Small intestine (tissue), 7 donors: ENCODE measurements at regions not wholly inside any gene's neighbourhood (a gene's known extent, or its start where the extent isn't known, plus 50 kb on each side); places are given as distances from the start of the nearest gene placed in this dataset.

ENCODE experiments used
- DNase-seq, 2 donors: peaks; one replicate each; pipeline versions ENCODE4 v3.0.0 to v3.0.0-alpha.2; 2013
- FAIRE-seq: peaks from 2 replicates; lab custom pipeline; 2012; peaks lifted over from hg19 to GRCh38; lab: Jason Lieb, UNC
- H3K27ac ChIP-seq, 3 donors: one replicate each; pipeline ENCODE4 v1.5.1; 2013; ENCODE audit warnings: low read length in 2 of 3, mild to moderate bottlenecking in 2 of 3, control low read depth in 1 of 3, inconsistent platforms in 1 of 3, low read depth in 1 of 3, moderate library complexity in 1 of 3
- H3K27me3 ChIP-seq, 3 donors: one replicate each; pipeline ENCODE4 v1.6.1; 2013; ENCODE audit warnings: low read length in 3 of 3, inconsistent platforms in 1 of 3; ENCODE audit not compliant: control insufficient read depth in 3 of 3, insufficient read depth in 3 of 3
- H3K36me3 ChIP-seq, 3 donors: one replicate each; pipeline ENCODE4 v1.6.1; 2013; ENCODE audit warnings: low read length in 3 of 3, inconsistent platforms in 1 of 3, low read depth in 1 of 3, mild to moderate bottlenecking in 1 of 3, moderate library complexity in 1 of 3; ENCODE audit not compliant: control insufficient read depth in 3 of 3, insufficient read depth in 2 of 3
- H3K4me1 ChIP-seq, 3 donors: one replicate each; pipeline ENCODE4 v1.6.1; 2013; ENCODE audit warnings: low read length in 2 of 3, inconsistent platforms in 1 of 3, low read depth in 1 of 3, mild to moderate bottlenecking in 1 of 3, moderate library complexity in 1 of 3; ENCODE audit not compliant: control insufficient read depth in 3 of 3, insufficient read depth in 2 of 3
- H3K4me3 ChIP-seq, 3 donors: one replicate each; pipeline ENCODE4 v1.5.1; 2013; ENCODE audit warnings: low read length in 3 of 3, control low read depth in 1 of 3, inconsistent platforms in 1 of 3, low read depth in 1 of 3, mild to moderate bottlenecking in 1 of 3, moderate library complexity in 1 of 3
- H3K9me3 ChIP-seq, 2 donors: one replicate each; pipeline ENCODE4 v1.6.1; 2013; ENCODE audit warnings: low read depth in 1 of 2, low read length in 1 of 2; ENCODE audit not compliant: control insufficient read depth in 2 of 2, insufficient read depth in 1 of 2
- WGBS, 3 donors: extraction: QIAGEN DNeasy Blood & Tissue Kit; methylation state at CpG; one replicate each; pipeline ENCODE4 v1.1.7; 2013; 5-methylcytosine and 5-hydroxymethylcytosine counted together
- donor health status: healthy with polysubstance abuse.
- donor health status: control.
- donor health status: control.
- donor health status: Bipolar disorder and iron deficiency.
- donor health status: healthy.

DNA sequence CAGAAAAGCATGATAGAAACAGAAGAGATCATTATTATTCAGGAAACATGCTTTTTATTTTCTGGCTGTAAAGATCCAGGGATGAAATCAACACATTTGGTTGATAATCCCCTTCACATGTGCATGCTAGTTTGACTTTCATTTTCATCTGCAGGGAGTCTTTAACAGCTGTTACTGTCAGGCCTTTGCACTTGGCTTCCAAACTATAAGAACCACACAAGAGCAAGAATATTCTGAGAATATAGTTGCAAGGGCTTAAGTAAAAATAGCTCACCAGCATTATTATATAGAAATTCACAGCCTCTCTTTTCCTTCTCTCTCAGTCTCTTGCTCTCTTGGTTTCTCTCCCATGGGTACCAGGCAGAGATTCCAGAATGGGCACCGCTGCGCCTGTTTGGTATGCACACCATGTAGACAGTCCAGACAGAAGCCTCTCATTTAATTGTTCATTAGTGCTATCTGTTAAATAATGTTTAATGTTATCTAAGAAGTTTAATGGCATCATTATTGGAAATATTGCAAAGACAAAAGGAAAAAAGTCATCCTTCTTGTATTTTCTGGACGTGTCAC is 622.3 kb upstream of the PLXNA2 start:
- no peaks in the 10 kb centered on the region for H3K27me3 ChIP-seq
- H3K4me3 ChIP-seq, result no peak overlapping the region
- WGBS, 3 donors, result 83 to 92% (median 84%) methylated on average over 3 of the region's 3 CpGs
- no peaks in the 10 kb centered on the region for H3K9me3 ChIP-seq
- H3K36me3 ChIP-seq, result no peaks in the 10 kb centered on the region
- no peak overlapping the region for H3K27ac ChIP-seq
- FAIRE-seq (no peak), DNase-seq (no peak)
- H3K4me1 ChIP-seq, result no peaks in the 10 kb centered on the region

DNA sequence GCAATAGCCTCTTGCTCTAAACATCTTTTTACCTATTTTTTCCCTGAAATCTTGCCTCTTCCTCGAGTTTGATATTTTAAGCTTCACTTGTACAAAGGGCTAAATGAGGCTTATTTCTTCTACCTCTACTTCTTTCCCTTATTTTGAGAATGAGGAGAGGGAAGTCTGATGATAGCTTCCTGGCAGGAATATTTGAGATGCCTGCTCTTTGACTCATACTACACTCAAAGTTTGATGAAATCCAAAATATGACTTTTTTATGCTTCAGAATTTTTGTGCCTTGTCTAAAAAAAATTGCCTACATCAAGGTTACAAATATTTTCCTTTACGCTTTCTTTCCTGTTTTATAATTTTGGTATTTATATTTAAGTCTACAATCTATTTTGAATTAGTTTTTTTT is 624.4 kb upstream of the PLXNA2 start:
- no peaks in the 10 kb centered on the region for H3K4me1 ChIP-seq
- no peaks in the 10 kb centered on the region for H3K27me3 ChIP-seq
- FAIRE-seq (no peak), DNase-seq (no peak)
- no peak overlapping the region for H3K4me3 ChIP-seq
- WGBS, 3 donors, result 34 to 53% (median 42%) methylated on average over 2 of the region's 2 CpGs
- no peaks in the 10 kb centered on the region for H3K36me3 ChIP-seq
- H3K27ac ChIP-seq, result no peak overlapping the region
- no peaks in the 10 kb centered on the region for H3K9me3 ChIP-seq

DNA sequence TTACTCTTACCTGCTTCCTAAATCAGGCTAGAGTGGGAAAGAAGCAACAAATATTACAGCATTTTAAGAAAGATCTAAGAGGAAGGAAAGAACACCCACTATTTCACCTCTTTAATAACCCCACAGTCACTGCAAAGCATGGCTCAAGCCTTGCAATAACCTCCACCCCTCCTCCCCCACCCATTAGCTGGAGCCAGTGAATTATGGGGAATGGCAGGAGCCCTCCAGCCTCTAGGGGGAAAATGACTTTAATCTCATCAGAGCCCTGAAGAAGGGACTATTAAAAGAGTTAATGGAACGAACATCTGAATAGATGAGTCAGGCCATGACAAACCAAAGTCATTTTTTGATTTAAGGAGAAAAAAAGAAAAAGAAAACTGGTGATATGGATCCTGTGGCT is 630.7 kb upstream of the PLXNA2 start:
- Histone ChIP-seq H3K4me1 (no peaks in the 10 kb centered on the region), H3K27me3 (no peaks in the 10 kb centered on the region), H3K4me3 (no peak overlapping the region), H3K27ac (no peak overlapping the region), H3K36me3 (no peaks in the 10 kb centered on the region), H3K9me3 (no peaks in the 10 kb centered on the region)
- DNase-seq, result no peak
- WGBS, 3 donors, result 40 to 74% (median 48%) methylated on average over 1 of the region's 1 CpG
- FAIRE-seq, result no peak

DNA sequence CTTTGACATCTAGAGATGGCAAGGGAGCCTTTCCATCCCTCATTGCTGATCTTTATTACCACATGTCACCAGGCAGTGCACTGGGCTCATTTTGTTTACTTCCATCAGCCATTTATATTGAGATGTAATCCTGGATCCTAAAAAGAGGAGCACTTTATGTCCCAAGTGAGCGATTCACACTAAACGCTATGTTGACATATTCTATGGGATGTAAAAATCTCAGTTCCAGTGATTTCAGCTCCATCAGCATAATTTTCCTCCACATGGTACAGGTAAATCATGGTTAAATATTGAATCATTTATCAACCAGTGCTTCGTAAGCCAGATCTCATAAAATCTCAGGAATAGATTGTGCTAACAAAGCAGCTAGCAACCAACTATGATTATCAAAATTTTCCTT is 634.8 kb upstream of the PLXNA2 start:
- FAIRE-seq (no peak), DNase-seq (no peak)
- H3K4me3 ChIP-seq, result no peak overlapping the region
- H3K4me1 ChIP-seq, result no peaks in the 10 kb centered on the region
- 54 to 94% (median 77%) methylated on average over 3 of the region's 3 CpGs for WGBS, 3 donors
- no peak overlapping the region for H3K27ac ChIP-seq
- no peaks in the 10 kb centered on the region for H3K27me3 ChIP-seq
- no peaks in the 10 kb centered on the region for H3K36me3 ChIP-seq
- no peaks in the 10 kb centered on the region for H3K9me3 ChIP-seq

DNA sequence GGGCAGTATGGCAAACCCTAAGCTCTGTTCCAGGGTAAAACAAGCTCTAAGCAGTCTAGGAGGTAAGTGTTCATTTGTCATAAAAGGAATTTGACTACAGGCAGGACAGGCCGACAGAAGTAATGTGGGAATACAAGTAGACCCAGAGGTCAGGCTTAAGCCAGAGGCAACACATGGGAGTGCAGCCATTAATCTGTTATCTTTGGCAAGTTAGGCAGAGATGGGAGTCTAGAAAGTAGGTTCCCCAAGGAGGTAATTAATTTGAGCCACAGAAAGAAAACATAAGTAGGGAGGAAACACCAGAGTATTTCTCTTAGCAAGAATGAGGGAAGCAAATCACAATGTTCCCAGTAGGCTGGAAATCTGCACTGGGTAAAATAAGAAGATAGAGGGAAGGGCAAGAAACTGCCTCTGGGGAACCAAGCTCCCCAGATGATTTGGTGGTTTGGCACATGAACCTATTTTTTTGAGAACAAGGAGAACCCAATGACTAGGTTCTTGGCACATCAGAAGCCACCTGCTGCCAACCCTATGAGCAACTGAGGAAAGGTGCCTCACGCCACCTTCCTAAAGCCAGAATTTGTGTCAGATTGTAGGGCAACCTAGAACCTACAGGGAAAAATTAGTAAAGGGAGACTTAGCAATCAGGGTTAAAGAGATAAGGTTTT is 636.4 kb upstream of the PLXNA2 start:
- Histone ChIP-seq H3K27ac (no peak overlapping the region), H3K36me3 (no peaks in the 10 kb centered on the region), H3K4me1 (no peaks in the 10 kb centered on the region), H3K9me3 (no peaks in the 10 kb centered on the region), H3K4me3 (no peak overlapping the region), H3K27me3 (no peaks in the 10 kb centered on the region)
- no peak for DNase-seq
- WGBS, 3 donors, result 56 to 68% (median 66%) methylated on average over 2 of the region's 2 CpGs
- no peak for FAIRE-seq

DNA sequence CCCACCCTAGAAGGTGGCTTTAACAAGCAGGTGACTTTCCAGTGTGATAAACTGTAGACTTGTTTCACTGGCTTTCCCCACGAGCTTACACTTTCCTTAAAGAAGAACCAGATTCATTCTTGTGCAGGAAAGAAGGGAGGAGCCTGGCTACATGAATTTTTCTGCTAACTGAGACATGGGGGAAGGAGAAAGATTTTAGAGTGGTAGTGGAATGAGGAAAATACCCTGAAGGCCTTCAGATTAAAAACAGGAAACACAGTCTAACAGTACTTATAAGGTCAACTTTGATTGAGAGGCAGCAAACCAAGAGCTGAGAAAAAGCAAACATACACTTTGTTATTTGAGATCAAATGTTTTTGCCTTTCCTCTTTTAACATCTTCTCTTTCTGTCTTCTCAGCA is 640.9 kb upstream of the PLXNA2 start:
- Histone ChIP-seq H3K27me3 (no peaks in the 10 kb centered on the region), H3K4me3 (no peak overlapping the region), H3K27ac (no peak overlapping the region), H3K9me3 (no peaks in the 10 kb centered on the region), H3K36me3 (no peaks in the 10 kb centered on the region), H3K4me1 (no peaks in the 10 kb centered on the region)
- DNase-seq, result no peak
- WGBS, 3 donors, result 0 to 19% (median 0%) methylated on average over 1 of the region's 1 CpG
- no peak for FAIRE-seq

DNA sequence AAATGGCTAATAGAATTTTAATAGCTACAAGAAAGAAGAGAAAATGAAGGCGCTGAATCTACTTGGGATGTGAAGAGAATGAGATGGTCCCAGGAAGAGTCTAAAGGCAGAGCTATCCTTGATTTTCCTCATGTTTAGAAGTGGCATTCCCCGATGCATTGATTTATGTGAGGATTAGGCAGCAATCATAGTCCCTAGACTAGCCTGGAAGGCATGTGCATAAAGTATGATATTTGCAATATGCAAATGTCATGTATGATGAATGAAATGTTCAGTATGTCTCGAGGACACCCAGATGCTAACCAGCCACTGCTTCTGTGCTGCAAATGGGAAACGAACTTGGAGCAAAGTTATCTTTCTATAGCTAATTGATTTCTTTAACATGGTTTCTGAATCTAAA is 641.5 kb upstream of the PLXNA2 start:
- no peaks in the 10 kb centered on the region for H3K9me3 ChIP-seq
- H3K4me1 ChIP-seq, result no peaks in the 10 kb centered on the region
- 69 to 73% (median 70%) methylated on average over 4 of the region's 4 CpGs for WGBS, 3 donors
- no peak overlapping the region for H3K27ac ChIP-seq
- H3K4me3 ChIP-seq, result no peak overlapping the region
- H3K27me3 ChIP-seq, result no peaks in the 10 kb centered on the region
- no peaks in the 10 kb centered on the region for H3K36me3 ChIP-seq
- FAIRE-seq (no peak), DNase-seq (no peak)

DNA sequence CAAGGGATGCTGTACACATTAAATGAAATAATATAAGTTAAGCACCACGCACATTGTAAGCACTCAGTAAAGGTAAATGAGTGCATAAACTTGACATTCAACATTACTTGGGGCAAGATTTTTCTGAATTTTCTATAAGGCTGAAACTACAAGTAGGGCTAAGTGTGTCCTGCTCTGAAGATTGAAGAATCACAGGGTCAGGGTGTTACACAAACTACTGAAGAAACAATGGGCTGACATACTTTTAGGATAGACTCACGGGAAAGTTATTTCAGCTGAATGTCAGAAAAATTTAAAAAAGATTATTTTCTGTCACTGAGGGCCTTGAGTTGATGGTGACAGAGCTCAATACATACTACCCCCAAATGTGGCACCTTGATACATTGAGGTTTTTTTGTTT is 644.2 kb upstream of the PLXNA2 start:
- FAIRE-seq, result no peak

DNA sequence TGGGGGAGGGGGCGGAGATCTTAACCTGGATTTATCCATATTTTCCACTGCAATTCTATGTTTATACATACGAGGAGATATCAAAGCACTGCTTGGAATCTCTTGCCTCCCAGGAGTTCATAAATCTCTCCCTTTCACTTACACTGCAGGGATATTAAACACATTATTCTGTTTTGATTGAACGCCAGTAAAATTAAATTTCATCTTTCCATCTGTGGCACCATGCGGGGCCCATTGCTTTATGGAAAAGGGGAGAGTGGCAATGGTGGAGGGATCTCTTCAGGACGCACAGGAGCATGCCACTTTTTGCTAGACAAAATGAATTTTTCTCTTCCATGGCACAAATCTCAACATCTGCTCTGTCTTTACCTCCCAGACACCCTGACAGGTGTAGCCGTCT is 648.0 kb upstream of the PLXNA2 start:
- Histone ChIP-seq H3K4me1 (no peaks in the 10 kb centered on the region), H3K9me3 (no peaks in the 10 kb centered on the region), H3K4me3 (no peak overlapping the region), H3K27ac (no peak overlapping the region), H3K36me3 (no peaks in the 10 kb centered on the region), H3K27me3 (no peaks in the 10 kb centered on the region)
- WGBS, 3 donors, result 73 to 80% (median 77%) methylated on average over 6 of the region's 6 CpGs
- FAIRE-seq (no peak), DNase-seq (no peak)

More for the DNA sequence above, 644.2 kb upstream of the PLXNA2 start:
- no peak for DNase-seq
- H3K4me1 ChIP-seq, result no peaks in the 10 kb centered on the region
- 85 to 88% (median 85%) methylated on average over 2 of the region's 2 CpGs for WGBS, 3 donors
- H3K4me3 ChIP-seq, result no peak overlapping the region
- no peaks in the 10 kb centered on the region for H3K9me3 ChIP-seq
- no peaks in the 10 kb centered on the region for H3K36me3 ChIP-seq
- H3K27me3 ChIP-seq, result no peaks in the 10 kb centered on the region
- H3K27ac ChIP-seq, result no peak overlapping the region
